ENCODE measurements at regions not wholly inside any gene's neighbourhood (a gene's known extent, or its start where the extent isn't known, plus 50 kb on each side); places are given as distances from the start of the nearest gene placed in this dataset.

DNA sequence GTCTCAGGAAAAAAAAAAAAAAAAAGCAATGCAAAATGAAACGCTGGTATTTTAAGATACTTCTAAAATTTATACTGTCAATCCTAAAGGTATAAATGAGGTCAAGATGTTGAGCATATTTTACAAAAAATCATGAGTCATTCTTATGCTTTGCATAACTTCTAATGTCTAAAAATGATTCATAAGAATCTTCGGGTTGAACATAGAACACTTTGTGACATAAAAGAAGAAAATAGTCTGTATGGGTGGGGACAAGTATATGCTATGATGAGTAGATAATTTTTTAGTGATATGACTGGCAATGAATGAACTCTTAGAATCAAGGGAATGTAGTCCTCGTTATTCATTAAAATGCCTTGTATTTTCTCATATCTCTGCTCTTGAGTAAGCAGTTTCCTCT, 416.9 kb upstream of the USP24 start:
- TF ChIP-seq ZNF274 (IDR thresholded peaks at IDR 0.05; ENCODE audit: low read depth, low read length), result no peak
- TF ChIP-seq SUZ12 (IDR thresholded peaks at IDR 0.05; ENCODE audit: extremely low read depth, insufficient read depth, insufficient read length), result no peak
- TF ChIP-seq YY1 (IDR thresholded peaks at IDR 0.05; ENCODE audit: insufficient read depth, insufficient read length), result no peak
- no peak overlapping the region for H3K9ac ChIP-seq (ENCODE audit: insufficient read length, low read depth)
- no peaks in the 10 kb centered on the region; the same call in 1 of the 2 replicates for H3K9me3 ChIP-seq (ENCODE audit: insufficient read depth, low read length)
- H3K4me3 ChIP-seq (ENCODE audit: insufficient read length, low read depth), result no peak overlapping the region
- no peaks in the 10 kb centered on the region for H3K4me1 ChIP-seq (ENCODE audit: insufficient read depth, insufficient read length)
- no peak for DNase-seq (ENCODE audit: low read depth, low spot score)
- H3K36me3 ChIP-seq (ENCODE audit: insufficient read depth, insufficient read length, low read length), result no peaks in the 10 kb centered on the region
- no peaks in the 10 kb centered on the region for H3K27me3 ChIP-seq (ENCODE audit: insufficient read depth, insufficient read length)

DNA sequence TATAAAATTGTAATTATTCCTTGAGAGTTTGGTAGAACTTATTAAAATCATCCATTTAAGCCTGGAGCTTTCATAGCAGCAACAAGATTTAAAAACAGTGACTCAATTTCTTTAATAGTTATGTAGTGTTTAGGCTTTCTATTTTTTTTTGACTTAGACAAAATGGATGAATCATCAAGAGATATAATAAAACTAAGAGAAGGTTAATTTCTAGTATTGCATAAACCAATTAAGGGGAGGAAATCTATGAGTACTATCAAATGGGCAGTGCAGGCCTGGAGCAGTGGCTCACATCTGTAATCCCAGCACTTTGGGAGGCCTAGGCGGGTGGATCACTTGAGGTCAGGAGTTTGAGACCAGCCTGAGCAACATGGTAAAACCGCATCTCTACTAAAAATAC, 416.3 kb upstream of the USP24 start:
- DNase-seq (ENCODE audit: low read depth, low spot score), result no peak
- H3K9me3 ChIP-seq (ENCODE audit: insufficient read depth, low read length), result no peaks in the 10 kb centered on the region; the same call in 1 of the 2 replicates
- H3K4me1 ChIP-seq (ENCODE audit: insufficient read depth, insufficient read length), result no peaks in the 10 kb centered on the region
- no peak for TF ChIP-seq SUZ12 (IDR thresholded peaks at IDR 0.05; ENCODE audit: extremely low read depth, insufficient read depth, insufficient read length)
- no peaks in the 10 kb centered on the region for H3K36me3 ChIP-seq (ENCODE audit: insufficient read depth, insufficient read length, low read length)
- no peak overlapping the region for H3K9ac ChIP-seq (ENCODE audit: insufficient read length, low read depth)
- no peaks in the 10 kb centered on the region for H3K27me3 ChIP-seq (ENCODE audit: insufficient read depth, insufficient read length)
- no peak overlapping the region for H3K4me3 ChIP-seq (ENCODE audit: insufficient read length, low read depth)

DNA sequence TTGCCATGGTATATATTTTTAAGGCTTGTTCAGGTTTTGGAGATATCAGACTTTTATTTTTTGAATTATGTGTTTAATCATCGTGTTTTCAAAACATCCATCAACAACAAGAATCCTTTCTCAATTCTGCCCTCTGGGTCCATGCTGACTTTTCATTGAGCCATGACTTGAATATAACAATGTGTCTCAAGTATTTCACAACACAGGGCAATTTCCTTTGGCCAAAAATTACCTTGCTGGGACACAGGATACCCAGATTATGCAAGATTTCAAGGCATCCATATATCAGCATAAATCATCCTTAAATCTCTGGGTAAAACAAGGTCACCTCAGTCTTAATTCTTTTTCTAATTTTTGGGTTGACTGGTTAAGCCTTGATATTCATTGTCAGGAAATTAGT, 411.2 kb upstream of the USP24 start:
- H3K4me1 ChIP-seq (ENCODE audit: insufficient read depth, insufficient read length), result no peaks in the 10 kb centered on the region
- H3K9ac ChIP-seq (ENCODE audit: insufficient read length, low read depth), result no peak overlapping the region
- H3K9me3 ChIP-seq (ENCODE audit: insufficient read depth, low read length), result peaks cover 21% of the 10 kb centered on the region
- DNase-seq (ENCODE audit: low read depth, low spot score), result no peak
- no peaks in the 10 kb centered on the region for H3K27me3 ChIP-seq (ENCODE audit: insufficient read depth, insufficient read length)
- TF ChIP-seq YY1 (IDR thresholded peaks at IDR 0.05; ENCODE audit: insufficient read depth, insufficient read length) (no peak), SUZ12 (IDR thresholded peaks at IDR 0.05; ENCODE audit: extremely low read depth, insufficient read depth, insufficient read length) (no peak), ZNF274 (IDR thresholded peaks at IDR 0.05; ENCODE audit: low read depth, low read length) (no peak)
- no peaks in the 10 kb centered on the region for H3K36me3 ChIP-seq (ENCODE audit: insufficient read depth, insufficient read length, low read length)
- no peak overlapping the region for H3K4me3 ChIP-seq (ENCODE audit: insufficient read length, low read depth)

GRCh38 chr1:55624766-55625165, 409.6 kb upstream of the USP24 start:
- peaks cover 35% of the 10 kb centered on the region for H3K9me3 ChIP-seq (ENCODE audit: insufficient read depth, low read length)
- H3K27me3 ChIP-seq (ENCODE audit: insufficient read depth, insufficient read length), result no peaks in the 10 kb centered on the region
- no peaks in the 10 kb centered on the region for H3K4me1 ChIP-seq (ENCODE audit: insufficient read depth, insufficient read length)
- H3K36me3 ChIP-seq (ENCODE audit: insufficient read depth, insufficient read length, low read length), result no peaks in the 10 kb centered on the region
- no peak overlapping the region for H3K9ac ChIP-seq (ENCODE audit: insufficient read length, low read depth)
- DNase-seq (ENCODE audit: low read depth, low spot score), result no peak
- TF ChIP-seq SUZ12 (IDR thresholded peaks at IDR 0.05; ENCODE audit: extremely low read depth, insufficient read depth, insufficient read length) (no peak), YY1 (IDR thresholded peaks at IDR 0.05; ENCODE audit: insufficient read depth, insufficient read length) (no peak), ZNF274 (IDR thresholded peaks at IDR 0.05; ENCODE audit: low read depth, low read length) (no peak)
- H3K4me3 ChIP-seq (ENCODE audit: insufficient read length, low read depth), result no peak overlapping the region

DNA sequence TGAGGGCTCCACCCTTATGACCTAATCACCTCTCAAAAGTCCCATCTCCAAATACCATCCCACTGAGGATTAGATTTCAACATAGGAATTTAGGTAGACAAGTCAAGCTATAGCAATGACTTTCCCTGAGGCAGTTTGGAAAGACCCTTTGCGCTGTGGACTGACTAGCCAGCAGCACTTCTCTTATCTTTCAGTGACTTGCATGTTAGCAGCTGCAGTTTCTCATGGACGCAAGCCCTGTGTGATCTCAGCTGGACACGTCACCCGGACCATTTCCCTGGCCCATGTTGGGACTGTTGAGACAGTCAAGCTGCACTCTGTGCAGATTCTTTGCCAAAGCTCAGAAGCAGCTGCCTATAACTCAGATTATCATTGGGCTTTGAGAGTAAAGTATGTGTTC, 408.1 kb upstream of the USP24 start:
- Histone ChIP-seq H3K27me3 (ENCODE audit: insufficient read depth, insufficient read length) (no peaks in the 10 kb centered on the region), H3K4me3 (ENCODE audit: insufficient read length, low read depth) (no peak overlapping the region), H3K9me3 (ENCODE audit: insufficient read depth, low read length) (peaks cover 48% of the 10 kb centered on the region), H3K36me3 (ENCODE audit: insufficient read depth, insufficient read length, low read length) (no peaks in the 10 kb centered on the region), H3K9ac (ENCODE audit: insufficient read length, low read depth) (no peak overlapping the region), H3K4me1 (ENCODE audit: insufficient read depth, insufficient read length) (no peaks in the 10 kb centered on the region)
- no peak for DNase-seq (ENCODE audit: low read depth, low spot score)
- TF ChIP-seq SUZ12 (IDR thresholded peaks at IDR 0.05; ENCODE audit: extremely low read depth, insufficient read depth, insufficient read length) (no peak), ZNF274 (IDR thresholded peaks at IDR 0.05; ENCODE audit: low read depth, low read length) (no peak), YY1 (IDR thresholded peaks at IDR 0.05; ENCODE audit: insufficient read depth, insufficient read length) (no peak)

DNA sequence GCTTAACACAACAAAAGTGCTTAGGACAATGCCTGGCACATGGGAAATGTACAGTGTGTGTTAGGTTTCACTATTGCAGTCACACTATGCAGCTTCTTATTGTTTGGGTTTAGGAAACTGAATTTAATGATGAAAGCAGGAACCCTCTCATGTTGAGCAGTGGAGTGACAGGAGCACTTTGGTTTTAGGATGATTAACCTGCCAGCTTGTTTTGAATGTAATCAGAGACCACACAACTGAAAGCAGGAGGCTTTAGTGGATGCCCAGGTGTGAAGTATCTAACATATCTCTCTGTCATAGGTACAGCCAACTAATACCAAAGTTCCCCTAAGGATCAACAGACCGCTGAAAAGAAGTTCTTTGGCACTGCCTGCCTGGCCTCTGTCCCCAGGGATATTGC, 406.9 kb upstream of the USP24 start:
- H3K36me3 ChIP-seq (ENCODE audit: insufficient read depth, insufficient read length, low read length), result no peaks in the 10 kb centered on the region
- H3K9me3 ChIP-seq (ENCODE audit: insufficient read depth, low read length), result peaks cover 48% of the 10 kb centered on the region
- no peaks in the 10 kb centered on the region for H3K27me3 ChIP-seq (ENCODE audit: insufficient read depth, insufficient read length)
- no peak overlapping the region for H3K9ac ChIP-seq (ENCODE audit: insufficient read length, low read depth)
- no peak for TF ChIP-seq SUZ12 (IDR thresholded peaks at IDR 0.05; ENCODE audit: extremely low read depth, insufficient read depth, insufficient read length)
- no peak for TF ChIP-seq YY1 (IDR thresholded peaks at IDR 0.05; ENCODE audit: insufficient read depth, insufficient read length)
- TF ChIP-seq ZNF274 (IDR thresholded peaks at IDR 0.05; ENCODE audit: low read depth, low read length), result no peak
- H3K4me1 ChIP-seq (ENCODE audit: insufficient read depth, insufficient read length), result no peaks in the 10 kb centered on the region
- DNase-seq (ENCODE audit: low read depth, low spot score), result no peak
- H3K4me3 ChIP-seq (ENCODE audit: insufficient read length, low read depth), result no peak overlapping the region

DNA sequence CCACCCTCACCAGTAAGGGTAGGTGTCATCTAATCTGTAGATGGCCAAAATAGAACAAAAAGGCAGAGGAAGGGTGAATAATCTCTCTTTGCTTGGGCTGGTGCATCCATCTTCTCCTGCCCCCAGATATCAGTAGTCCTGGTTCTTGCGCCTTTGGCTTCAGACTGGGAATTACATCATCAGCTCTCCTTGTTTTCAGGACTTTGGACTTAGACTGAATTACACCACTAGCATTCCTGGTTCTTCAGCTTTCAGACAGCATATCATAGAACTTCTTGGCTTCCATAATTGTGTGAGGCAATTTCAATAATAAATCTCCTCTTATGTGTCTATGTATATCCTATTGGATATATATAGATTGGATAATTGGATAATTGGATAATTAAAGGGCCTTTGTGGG, 403.0 kb upstream of the USP24 start:
- no peak for TF ChIP-seq SUZ12 (IDR thresholded peaks at IDR 0.05; ENCODE audit: extremely low read depth, insufficient read depth, insufficient read length)
- no peak for TF ChIP-seq YY1 (IDR thresholded peaks at IDR 0.05; ENCODE audit: insufficient read depth, insufficient read length)
- TF ChIP-seq ZNF274 (IDR thresholded peaks at IDR 0.05; ENCODE audit: low read depth, low read length), result no peak
- no peaks in the 10 kb centered on the region for H3K36me3 ChIP-seq (ENCODE audit: insufficient read depth, insufficient read length, low read length)
- no peak overlapping the region for H3K4me3 ChIP-seq (ENCODE audit: insufficient read length, low read depth)
- no peaks in the 10 kb centered on the region for H3K4me1 ChIP-seq (ENCODE audit: insufficient read depth, insufficient read length)
- H3K9me3 ChIP-seq (ENCODE audit: insufficient read depth, low read length), result peaks cover 44% of the 10 kb centered on the region
- no peaks in the 10 kb centered on the region for H3K27me3 ChIP-seq (ENCODE audit: insufficient read depth, insufficient read length)
- no peak overlapping the region for H3K9ac ChIP-seq (ENCODE audit: insufficient read length, low read depth)
- no peak for DNase-seq (ENCODE audit: low read depth, low spot score)

Data from NT2/D1 (cell line).